HG02870 (cell line): ENCODE measurements at regions not wholly inside any gene's neighbourhood (a gene's known extent, or its start where the extent isn't known, plus 50 kb on each side); places are given as distances from the start of the nearest gene placed in this dataset.

Experiments
- ATAC-seq: cut with Tn5 transposase; IDR thresholded peaks from one replicate; pipeline ENCODE4 v1.9.1; 2021; ENCODE audit warnings: mild to moderate bottlenecking, moderate library complexity; ENCODE audit not compliant: unreplicated experiment

DNA sequence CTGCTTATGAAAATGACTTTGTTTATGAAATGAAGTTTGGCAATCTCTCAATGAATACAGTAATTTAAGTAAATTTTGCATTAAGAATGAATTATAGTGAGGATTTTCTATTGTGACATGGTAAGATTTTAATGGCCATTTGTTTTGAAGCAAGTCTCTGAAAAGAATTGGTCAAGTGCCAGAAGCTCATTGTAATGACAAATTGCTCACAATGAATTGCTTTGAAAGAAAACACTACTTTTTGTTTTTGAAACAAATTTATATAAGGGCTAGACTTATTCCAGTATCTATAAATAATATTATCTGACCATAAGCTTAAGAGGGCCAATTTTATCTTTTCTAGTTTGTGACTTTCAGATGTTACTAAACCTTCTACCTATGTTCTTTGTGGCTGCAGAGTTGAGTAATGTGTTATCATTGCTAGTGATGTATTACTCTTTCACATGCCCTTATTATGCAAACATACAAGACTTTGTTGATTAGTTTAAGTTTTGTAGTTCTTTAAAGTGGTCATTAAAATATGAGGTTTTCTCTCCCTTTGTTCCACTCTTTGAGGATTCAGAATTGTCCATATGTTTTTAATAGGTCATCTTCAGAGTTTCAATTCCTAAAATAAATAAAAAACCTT, 93.0 kb upstream of the ZNF608 start:
- no peak for ATAC-seq

DNA sequence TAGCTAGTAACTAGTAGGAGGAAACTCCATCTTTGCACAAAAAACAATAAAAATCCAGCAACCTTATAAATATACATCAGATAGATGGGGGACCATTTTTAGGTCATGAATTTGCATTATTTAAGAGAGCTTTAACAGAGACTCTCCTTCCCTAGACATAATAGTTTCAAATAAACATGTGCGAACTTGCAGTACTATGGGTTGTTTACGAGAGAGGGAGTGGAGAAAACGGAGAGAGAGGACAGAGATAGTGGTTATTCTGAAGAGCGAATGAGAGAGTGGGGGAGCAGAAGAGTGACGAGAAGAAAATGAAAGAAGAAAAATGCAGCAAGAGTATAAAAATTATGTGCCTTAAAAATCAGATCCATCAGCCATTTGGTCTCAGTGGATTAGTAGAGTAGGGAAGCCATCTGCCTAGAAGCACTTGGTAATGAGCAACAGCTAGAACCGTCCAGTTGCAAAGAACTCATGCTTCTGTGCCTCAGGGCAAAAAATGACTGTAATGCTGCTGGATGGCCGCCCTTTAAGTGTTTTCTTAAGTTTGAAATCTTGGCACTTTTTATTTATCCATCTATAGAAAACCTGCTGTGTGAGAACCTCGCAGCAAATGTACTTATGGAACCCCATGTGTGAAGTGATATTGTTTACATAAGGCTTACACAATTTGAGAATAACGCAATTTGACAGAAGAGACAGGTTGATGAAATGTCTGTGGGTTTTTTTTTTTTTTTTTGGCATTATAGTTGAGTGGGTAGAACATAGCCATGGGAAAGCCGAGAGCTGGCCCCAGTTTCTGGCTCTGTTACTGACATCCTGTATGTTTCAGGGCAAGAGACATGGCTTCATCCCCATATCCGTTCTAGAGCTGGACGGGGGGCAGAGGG, 95.6 kb upstream of the ZNF608 start:
- no peak for ATAC-seq

DNA sequence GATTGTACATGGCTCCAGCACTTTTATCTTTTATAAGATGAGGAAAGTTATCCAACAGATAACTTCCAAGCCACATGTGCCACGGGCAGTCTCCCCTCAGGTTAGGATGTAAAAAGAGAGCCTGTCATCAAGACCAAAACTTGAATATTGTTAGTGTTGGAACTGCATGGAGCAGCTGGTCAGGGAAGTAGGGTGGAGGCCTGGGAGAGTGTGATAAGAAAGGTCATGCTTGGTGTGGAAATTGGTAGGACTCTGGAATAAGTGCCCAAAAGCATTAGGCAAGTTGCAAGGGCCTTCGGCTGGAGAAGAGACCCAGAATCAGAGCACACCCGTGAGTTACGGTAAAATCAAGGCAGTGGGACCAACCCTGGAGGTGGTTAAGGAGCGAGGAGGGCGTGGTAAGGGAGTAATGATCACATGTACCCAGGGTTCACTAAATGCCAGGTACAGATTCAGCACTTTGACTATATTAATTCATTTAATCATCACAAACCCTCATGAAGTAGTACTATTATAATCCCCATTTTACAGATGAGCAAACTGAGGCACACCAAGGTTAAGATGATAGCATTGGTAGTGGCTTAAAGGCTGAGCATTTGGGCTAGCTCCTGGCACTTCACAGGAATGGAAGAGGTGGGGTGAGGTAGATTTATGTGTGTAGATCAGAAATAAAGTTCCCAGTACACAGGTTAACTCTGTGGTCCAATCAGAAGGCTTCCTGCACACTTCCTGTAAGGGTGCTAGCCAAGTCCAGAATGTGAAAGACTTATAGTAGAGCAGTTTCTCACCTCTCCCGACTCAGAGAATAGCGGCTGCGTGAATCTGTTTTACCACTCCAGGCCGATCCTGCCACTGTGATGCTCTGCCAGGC, 96.5 kb upstream of the ZNF608 start:
- no peak for ATAC-seq

DNA sequence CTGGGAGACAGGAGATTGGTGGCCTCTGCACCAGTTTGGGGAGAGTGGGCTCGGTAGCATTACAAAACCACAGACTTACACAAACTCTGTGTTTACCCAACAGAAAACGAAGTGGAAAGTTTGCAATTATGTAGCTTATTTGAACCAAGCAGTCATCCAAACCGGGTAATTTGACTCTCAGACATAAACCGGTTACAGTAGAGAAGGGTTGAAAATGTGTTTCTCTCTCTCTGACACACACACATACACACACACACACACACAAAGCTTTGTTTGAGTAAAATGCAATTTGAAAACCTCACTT, 97.1 kb upstream of the ZNF608 start:
- ATAC-seq: no peak

DNA sequence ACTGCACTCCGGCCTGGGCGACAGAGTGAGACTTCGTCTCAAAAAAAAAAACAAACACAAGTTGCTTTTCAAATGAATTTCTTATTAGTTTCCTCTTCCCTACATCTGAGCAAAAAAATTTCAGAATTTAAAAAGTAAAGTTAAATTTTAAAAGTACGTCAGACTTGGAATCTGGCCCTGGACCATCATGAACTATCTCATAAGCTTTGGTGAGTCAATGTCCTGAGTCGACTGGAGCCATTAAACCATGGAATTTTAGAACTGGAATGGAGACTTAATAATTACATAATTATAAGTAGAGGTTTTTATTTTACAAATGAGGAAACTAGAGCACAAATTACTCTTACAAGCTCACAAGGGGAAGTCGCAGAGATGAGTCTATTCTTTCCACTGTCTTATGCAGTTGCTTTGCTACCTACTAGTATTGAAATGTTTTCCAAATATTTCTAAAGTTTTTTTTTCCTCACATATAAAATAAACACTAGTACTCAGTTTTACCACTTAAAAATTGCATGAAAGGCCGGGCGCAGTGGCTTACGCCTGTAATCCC, 98.0 kb upstream of the ZNF608 start:
- no peak for ATAC-seq

DNA sequence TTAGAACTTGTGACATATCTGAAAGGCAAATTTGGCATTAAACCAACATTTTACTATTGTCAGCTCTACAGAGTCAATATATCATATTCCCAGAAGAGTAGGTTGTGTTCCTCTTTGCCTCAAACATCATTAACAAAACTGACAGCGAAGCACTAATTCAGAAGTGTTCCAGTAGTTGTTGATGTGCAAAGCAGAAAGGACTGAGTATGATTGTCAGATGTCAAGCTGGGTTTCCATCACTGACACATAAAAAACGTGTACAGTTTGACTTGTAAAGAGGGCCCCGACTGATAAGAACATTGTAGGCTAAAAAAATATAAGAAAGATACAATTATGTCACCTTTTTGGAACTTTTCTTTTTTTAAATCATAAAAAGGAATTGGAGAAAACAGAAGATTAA, 101.5 kb upstream of the ZNF608 start:
- no peak for ATAC-seq

DNA sequence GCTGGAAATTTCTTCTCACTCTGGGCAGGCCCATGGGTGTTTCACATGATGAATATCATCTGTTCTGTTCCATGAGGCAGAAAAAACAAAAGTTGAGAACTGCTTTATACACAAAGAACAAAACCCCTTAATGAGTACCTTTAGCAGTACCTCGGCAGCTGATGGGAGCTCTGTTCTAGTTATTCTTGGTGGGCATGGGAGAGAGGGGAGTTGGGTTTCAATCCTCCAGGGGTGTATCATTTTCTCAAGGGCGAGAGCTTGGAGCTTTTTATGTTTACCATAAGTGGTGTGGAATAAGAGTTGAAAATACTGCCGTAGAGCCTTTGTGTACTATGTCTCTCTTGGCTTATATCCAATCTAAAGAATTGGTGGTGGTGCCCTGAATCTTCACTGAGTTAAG, 103.3 kb upstream of the ZNF608 start:
- no peak for ATAC-seq

DNA sequence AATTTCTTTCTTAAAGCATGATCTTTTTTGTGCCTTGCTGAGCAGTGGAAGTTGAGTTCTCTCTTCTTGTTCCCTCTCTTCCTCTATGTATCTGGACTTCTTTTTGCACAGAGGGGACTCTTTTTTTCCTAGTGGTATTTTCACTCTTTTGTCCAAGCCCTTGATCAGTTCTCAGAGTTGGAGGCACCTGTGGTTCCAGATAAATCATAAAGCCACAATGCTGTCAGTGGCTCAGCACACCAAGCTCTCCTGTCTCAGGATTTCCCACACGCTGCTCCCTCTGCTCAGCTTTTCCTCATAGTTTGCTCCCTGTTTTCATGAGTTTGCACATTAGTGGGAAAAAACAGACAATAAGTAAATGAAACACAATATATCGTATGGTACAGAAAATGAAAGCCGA, 110.3 kb upstream of the ZNF608 start:
- ATAC-seq: no peak

DNA sequence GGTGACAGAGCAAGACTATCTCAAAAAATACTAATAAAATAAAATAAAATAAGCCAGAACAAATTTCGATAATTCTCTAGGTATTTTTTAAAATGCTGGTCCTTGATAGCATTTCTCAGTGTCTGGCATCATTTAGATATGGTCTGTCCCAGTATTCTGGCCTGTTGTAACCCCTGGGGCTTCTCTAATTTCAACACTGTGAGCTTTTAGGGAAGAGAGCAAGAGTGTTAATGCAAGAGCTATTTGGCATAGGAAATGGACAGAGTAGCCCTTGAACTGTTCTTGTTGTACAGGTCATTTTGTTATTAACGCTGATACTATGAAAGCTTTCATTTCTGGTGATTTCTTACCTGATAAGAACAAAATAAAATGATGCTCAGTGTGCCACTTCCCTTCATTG, 112.2 kb upstream of the ZNF608 start:
- no peak for ATAC-seq

DNA sequence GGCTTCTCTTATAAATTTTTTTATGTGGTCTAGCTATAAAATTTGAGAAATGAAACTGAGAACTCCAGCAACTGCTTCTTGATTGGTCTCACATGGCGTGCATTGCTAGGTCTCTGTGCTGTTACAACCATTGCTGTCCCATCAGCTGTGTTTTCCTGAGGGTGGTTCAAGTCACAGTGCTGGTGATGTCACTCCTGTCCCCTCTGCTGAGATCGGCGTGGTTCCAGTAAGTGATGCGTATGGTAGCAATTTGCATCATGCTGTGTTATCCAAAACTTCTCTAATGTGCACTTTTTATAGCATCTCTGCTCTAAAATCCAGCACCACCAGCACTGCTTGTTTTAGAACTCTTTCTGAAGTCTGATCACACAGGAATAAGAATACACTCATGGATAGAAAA, 112.6 kb upstream of the ZNF608 start:
- no peak for ATAC-seq

DNA sequence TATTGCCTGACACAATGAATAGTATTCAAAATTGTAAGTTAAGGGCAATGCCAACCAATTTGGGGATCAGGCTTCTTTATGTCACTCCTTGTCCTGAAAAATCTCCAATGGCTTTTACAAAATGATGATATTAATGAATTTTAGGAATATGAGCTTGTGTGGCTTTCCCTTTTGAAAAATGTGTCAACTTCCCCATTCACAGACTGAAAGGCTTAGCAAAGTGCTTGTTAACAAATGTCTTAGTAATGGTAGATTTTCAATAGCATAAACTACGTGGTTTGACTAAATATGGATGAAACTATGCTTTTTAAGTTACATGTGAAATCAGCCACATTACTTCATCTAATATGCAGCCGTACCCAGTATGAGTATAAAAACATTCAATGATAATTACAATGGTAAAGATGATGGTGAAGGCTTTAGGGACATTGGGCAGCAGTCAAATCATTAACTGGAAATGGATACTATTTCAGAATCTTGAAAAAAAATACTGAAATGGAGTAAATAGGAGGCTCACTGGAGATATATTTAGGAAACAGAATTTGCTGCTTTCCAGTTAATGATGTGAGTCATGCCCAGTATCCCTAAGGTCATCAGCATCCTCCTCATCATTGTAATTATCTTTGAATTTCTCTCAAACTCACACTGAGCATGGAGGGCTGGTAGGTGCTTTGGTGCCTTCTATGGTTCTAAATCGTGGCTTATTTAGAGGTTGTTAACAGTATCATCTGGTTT, 113.3 kb upstream of the ZNF608 start:
- no peak for ATAC-seq

DNA sequence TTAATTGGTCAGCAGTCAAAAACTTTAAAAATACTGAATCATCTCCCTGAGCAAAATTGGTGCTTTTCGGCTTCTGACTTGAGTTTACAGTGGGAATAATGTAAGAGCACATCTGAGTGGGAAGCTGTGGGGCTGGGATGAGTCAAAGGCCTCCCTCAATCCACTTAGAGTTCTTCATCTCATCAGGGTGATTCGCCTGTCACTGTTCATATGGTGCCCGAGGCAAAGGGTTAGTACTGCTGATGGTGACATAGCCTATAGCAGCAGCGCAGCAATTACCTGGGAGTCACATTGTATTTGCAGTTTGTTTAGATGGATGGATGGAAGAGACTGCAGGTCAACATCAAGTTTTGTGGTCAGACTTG, 113.8 kb upstream of the ZNF608 start:
- no peak for ATAC-seq

DNA sequence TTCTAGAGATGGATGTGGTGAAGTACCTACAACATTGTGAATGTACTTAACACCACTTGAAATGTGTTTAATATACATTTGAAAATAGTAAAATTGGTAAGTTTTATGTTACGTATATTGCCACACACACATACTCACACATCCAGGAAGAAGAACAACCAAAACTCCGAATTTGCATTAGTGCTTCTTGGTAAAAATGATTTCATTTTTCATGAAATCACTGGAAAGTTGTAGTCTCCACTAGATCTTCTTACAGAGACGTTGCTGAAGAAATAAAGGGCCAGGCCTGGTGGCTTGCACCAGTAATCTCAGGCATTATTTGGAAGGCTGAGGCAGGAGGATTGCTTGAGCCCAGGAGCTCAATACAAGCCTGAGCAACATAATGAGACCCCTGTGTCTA, 118.6 kb upstream of the ZNF608 start:
- ATAC-seq: no peak

DNA sequence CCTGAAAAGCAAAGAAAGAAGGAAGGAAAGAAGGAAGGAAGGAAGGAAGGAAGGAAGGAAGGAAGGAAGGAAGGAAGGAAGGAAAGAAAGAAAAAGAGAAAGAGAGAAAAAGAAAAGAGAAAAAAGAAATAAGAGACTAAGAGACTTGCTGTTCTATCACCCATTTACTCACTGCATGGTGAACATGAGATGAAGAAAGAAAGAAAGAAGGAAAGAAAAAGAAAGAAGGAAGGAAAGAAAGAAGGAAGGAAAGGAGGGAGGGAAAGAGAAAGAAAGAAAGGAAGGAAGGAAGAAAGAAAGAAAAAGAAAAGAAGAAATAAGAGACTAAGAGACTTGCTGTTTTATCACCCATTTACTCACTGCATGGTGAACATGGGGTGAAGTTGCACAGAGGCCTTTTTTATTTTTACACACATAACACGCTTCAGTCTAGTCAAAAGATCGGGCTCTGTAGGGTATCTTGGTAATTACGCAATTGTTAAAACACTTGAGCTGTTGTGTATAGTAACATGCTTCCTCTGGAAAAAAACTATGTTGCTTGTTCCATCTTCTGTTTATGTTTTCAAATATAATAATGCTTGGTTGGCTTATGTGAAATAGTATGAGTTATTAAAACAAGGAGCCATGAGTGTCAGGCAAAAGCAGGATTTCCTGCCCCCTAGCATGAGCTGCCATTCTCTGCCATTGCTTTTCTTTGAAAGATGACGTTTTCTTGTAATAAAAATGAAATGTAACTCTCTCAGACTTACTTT, 119.3 kb upstream of the ZNF608 start:
- ATAC-seq: no peak

DNA sequence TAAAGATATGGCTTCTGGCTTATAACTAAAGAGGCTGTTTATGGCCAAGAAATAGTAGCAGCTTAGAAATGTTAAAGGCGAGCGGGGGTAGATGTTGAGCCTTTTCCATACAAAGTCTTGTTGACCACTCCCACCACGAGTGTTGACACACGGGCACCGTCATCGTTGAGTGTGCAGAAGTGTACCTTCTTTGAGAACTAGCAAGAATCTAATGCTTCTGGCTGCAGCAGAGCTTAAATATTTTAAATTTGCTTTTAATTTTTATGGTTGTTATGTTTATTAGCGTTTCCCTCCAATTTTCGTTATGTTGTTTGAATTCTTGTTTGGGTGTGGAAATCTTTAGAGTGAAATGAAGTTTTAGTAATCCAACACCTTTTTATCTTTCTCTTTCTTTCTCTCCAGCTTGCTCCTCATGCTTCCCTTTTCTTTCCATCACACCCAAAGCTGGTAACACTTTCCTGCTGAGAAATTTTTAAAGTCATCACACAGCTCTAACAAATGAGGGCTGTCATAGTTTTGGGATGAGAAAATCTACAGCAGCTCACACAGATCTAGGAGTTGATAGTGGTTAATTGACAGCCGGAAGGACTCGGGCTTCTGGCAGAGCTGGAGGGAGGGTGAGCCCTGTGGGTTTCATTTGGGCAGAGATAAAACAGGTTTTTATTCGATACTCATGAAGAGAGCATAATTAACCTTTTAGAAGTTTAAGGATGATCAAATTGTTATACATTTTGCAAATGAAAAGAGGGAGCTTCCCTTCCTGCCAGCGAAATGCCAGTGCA, 120.1 kb upstream of the ZNF608 start:
- ATAC-seq: no peak

DNA sequence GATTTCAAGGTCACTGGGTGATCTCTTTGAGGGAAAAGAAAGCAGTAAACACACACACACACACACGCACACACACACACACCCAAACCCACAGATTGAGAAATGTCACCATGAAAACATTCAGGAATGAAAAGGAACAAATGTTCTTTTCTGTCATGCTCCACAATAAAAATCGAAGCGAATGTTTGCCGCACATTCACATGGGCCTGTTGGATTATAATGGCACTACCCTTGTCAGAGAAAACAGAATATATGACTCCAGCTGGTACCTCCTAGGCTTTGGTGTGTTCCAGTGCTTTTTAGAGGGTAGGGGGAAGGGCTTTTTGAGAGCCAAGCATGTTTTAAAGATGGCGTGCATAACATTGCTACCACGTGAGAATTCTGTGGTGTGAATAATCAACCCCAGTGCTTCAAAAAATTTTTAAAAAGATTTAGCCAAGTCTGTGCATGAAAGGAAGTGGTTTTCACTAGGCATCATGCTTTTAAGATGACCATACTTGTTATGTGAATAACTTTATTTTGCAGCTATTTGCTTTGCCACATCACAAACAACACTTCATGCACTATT, 120.8 kb upstream of the ZNF608 start:
- no peak for ATAC-seq

DNA sequence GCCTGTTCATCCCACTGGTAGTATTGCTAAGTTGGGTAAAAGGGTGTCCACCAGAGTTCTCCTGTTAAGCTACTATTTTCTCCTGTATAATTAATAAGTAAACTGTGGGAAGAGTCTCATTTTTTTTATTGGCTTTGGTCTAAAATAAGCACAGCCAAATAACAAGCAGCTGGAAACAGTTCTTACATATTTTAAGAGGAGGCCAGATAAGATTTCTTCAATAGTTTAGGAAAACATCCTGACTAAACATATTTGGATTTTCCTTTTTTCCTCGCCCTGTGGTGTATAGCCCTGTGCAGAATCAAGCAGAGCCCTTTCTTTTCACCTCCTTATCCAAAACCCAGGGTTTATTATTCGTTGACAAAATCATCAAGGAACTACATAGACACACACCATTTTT, 122.2 kb upstream of the ZNF608 start:
- ATAC-seq: no peak

DNA sequence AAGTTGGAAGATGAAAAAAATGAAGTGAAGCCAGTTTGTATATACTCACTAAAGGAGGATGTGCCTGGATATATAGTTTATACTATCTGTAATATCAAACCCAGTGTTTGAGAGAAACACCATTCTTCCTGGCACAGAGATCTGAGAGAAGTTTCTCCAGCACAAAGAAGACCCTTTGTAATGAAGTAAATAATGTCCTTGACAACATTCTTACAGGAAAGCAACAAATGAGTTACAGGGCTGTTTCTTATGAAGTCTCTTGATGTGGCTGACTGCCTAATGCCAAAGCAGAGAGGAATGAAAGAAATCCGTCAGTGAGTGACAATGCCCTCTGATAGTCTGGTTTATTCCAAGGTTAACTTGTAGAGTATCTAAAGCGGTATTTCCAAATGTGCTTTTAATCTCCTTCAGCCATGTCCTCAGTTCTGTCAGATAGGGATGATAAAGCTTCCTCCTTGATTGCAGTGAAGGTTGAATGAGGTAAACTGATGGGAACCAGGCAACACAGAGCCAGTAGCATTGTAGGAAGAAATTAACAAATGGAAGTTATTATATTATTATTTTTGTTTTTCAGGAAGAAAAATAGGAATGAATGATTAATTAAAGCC, 123.1 kb upstream of the ZNF608 start:
- no peak for ATAC-seq

DNA sequence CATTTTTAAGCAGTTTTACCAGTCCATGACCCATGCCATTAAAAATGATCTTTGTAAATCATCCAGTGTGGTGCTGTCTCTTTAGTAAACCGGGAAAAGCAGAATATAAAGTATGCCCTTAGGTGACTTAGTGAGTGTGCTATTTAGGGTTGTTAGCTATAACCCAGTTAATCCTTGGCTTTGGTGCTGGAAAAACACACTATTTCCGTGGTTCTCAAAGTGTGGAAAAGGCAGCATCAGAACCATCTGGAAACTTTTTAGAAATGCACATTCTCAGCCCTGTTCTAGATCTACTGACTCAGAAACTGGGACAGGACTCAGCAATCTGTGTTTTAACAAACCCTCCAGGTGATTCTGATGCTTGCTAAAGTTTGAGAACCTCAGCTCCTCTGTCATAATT, 123.6 kb upstream of the ZNF608 start:
- ATAC-seq: no peak
